22Rv1 (cell line): ENCODE measurements at regions not wholly inside any gene's neighbourhood (a gene's known extent, or its start where the extent isn't known, plus 50 kb on each side); places are given as distances from the start of the nearest gene placed in this dataset.

Experiments used
- ZFX ChIP-seq: fragments of 450-650 bp; IDR thresholded peaks from 2 replicates; pipeline ENCODE4 v1.6.1; 2017; ENCODE audit warnings: antibody characterized with exemption, borderline replicate concordance
- TF ChIP-seq, protein P1 (sequence below): fragments of 450-650 bp; IDR thresholded peaks from 2 replicates; pipeline ENCODE4 v1.5.1; 2017; ENCODE audit warnings: mild to moderate bottlenecking

DNA sequence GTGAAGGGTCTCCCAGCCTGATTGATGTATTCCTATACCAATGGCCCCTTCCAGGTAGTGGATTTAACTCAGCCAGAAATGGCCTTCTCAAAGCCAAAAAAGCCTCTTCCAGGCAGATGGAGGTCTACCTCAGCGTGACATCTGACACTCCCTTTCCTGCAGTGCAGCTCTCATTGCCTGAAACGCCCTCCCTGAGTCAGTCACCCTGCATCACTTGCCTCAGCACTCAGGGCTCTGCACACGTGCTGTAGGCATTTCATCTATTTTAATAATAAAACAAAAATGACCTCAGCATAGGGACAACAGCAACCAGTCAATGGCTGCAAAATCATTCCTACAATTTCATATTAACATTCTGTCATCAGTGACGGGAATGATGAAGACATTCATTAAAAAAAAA lies 64.4 kb upstream of the GJA5 start:
- TF ChIP-seq, protein P1, sequence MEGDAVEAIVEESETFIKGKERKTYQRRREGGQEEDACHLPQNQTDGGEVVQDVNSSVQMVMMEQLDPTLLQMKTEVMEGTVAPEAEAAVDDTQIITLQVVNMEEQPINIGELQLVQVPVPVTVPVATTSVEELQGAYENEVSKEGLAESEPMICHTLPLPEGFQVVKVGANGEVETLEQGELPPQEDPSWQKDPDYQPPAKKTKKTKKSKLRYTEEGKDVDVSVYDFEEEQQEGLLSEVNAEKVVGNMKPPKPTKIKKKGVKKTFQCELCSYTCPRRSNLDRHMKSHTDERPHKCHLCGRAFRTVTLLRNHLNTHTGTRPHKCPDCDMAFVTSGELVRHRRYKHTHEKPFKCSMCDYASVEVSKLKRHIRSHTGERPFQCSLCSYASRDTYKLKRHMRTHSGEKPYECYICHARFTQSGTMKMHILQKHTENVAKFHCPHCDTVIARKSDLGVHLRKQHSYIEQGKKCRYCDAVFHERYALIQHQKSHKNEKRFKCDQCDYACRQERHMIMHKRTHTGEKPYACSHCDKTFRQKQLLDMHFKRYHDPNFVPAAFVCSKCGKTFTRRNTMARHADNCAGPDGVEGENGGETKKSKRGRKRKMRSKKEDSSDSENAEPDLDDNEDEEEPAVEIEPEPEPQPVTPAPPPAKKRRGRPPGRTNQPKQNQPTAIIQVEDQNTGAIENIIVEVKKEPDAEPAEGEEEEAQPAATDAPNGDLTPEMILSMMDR: no peak
- no peak for TF ChIP-seq ZFX
